NCI-H1436 (cell line): ENCODE measurements at regions not wholly inside any gene's neighbourhood (a gene's known extent, or its start where the extent isn't known, plus 50 kb on each side); places are given as distances from the start of the nearest gene placed in this dataset.

Experiments used
- DNase-seq: peaks from one replicate; lab custom pipeline; 2025; lab: John Stamatoyannopoulos, UW

DNA sequence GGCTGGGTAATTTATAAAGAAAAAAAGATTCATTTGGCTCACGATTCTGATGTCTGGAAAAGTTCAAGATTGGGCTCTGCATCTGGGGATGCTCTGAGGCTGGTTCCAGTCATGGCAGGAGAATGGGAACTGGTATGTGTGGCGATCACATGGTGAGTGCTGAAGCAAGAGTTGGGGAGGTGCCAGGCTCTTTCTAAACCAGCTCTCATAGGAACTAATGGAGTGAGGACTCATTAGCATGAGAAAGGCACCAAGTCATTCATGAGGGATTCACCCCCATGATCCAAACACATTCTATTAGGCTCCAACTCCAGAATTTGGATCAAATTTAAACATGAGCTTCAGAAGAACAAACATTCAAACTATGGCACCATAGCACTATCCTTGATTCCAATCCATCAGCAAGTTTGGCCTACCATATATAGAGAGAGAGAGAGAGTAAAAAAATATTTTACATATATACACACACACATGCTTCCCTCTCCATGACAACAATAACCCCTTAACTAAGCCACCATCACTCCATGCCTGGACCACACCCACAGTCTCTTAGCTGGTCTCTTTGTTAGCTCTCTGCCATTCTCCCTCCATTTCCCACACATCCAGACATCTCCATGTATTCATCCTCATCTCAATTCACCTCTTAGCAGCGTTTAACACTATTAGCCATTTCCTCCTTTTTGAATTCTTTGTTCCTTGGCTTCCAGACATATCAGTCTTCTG, 57.9 kb downstream of the NPY start:
- no peak for DNase-seq

DNA sequence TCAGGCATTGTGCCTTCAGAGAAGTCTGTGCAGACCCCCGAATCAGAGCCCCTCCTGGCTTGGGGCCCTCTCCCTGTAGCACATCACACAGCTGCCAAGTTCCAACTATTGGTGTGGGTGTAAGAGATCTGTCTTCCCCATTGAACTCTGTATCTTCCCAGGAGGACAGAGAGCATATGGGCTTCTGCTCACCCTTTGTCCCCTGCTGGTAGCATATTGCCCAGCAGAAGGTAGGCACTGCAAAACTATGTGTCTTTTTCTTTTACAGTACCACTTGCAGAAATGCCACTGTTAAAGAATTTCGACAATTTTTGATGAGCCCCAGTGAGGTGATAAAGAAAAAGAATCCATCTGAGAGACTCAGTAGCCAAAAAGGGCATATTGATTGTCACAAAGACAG, 59.6 kb downstream of the NPY start:
- DNase-seq = no peak

DNA sequence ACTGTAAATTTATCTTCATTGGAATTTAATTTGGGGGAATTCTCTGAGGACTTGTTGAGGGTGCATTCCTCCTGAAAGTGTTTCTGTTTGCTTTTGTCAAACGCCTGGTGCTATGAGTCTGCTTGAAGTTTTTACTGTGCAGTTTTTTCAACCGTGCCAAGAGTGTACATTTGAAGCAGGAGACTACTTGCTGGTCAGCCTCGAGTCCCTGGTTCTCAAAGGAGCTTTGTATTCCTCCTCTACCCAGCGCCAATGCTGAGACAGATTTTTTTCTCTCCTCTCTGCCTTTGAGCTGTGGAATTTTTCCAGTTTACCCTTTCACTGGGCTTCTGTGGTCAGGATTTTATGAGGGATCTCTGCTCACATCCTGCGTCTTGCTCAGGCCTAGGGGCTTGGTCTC, 62.1 kb downstream of the NPY start:
- no peak for DNase-seq

- DNase-seq = no peak
Observed at GRCh38 chr7:24346716-24347115, 62.7 kb downstream of the NPY start.

GRCh38 chr7:24349339-24349738, 65.3 kb downstream of the NPY start:
- DNase-seq = no peak

DNA sequence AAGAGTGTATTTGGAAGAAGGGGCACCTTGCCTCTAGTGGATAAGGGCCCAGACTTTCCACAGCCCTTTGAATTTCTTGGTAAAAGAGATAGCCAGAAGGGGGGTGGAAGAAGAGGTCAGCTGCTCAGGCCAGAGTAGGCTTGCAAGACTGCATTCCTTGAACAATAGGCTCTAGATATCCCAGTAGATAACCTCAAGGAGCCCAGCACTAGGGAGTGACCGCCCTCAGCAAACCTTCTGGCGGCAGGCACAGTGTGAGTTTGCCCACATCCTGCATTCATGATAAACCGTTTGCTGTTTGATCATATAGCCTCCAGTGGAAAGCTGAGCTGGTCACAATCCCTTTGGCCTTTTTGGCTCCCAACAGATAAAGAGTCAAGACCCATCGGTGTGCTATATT, 70.5 kb downstream of the NPY start:
- DNase-seq = no peak

DNA sequence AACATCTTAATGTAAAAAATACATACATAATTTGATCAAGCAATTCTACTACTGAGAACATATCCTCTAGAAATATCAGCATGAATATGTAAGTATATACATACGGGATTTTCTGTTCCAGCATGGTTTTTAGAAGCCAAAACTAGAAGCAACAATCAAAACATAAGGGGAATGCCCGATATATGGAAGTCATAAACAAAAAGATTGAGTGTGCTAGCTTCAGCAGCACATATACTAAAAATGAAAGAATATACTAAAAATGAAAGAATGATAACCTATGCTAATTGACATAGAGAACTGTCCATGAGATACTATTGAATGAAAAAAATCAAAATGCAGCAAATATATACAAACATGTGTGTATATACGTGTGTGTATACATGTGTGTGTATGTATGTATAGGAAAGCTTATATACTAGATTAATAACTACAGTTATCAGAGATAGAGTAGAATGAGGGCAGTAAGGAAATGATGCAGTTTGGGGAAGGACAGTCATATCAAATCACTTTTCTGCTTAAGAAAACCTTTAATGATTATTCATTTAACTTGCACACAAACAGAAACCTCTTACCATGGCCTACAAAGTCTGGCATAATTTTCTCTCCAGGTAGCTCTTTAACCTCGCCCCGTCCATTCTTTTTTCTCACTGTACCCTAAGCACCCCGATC, 72.9 kb downstream of the NPY start:
- DNase-seq = no peak

- DNase-seq = no peak
Observed at GRCh38 chr7:24361001-24361400, 77.0 kb downstream of the NPY start.

DNA sequence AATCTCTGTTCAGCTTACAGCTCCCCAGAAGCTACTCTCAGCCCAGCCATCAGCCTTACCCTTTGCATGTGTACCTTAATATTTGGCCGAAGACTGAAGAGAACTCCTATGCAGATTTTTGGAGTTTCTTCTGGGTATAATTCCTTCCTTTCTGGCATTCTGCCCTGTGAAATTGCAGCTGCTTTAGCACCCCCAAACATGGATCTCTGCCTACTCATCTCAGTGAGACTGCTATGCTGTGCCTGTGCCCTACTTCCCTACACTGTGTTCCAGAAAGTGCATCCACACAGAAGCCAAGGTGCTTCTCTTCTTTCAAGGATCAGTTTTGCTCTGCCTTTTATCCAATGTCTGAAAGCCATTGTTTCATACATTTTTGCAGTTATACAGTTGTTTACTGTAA, 81.6 kb downstream of the NPY start:
- no peak for DNase-seq

GRCh38 chr7:24366876-24367275, 82.9 kb downstream of the NPY start:
- DNase-seq = no peak

DNA sequence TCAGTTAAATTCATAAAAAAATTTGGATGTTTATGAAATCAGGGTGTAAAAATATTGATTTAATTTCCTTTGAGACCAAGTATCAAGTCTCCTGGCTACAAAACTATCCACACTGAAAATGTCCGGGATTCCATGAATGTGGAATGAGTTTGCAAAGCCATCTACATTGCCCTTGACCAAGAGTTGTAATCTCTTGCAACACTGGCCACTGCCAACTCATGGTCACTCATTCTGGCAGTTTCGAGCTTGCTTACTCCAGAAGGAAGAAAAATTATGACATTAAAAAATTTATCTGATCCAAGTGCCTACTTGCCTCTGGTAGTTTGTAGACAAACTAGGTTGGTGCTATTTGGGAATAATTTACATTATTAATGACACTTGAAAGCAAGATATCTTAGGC, 84.2 kb downstream of the NPY start:
- DNase-seq = no peak

GRCh38 chr7:24370541-24370940, 86.6 kb downstream of the NPY start:
- DNase-seq = no peak

DNA sequence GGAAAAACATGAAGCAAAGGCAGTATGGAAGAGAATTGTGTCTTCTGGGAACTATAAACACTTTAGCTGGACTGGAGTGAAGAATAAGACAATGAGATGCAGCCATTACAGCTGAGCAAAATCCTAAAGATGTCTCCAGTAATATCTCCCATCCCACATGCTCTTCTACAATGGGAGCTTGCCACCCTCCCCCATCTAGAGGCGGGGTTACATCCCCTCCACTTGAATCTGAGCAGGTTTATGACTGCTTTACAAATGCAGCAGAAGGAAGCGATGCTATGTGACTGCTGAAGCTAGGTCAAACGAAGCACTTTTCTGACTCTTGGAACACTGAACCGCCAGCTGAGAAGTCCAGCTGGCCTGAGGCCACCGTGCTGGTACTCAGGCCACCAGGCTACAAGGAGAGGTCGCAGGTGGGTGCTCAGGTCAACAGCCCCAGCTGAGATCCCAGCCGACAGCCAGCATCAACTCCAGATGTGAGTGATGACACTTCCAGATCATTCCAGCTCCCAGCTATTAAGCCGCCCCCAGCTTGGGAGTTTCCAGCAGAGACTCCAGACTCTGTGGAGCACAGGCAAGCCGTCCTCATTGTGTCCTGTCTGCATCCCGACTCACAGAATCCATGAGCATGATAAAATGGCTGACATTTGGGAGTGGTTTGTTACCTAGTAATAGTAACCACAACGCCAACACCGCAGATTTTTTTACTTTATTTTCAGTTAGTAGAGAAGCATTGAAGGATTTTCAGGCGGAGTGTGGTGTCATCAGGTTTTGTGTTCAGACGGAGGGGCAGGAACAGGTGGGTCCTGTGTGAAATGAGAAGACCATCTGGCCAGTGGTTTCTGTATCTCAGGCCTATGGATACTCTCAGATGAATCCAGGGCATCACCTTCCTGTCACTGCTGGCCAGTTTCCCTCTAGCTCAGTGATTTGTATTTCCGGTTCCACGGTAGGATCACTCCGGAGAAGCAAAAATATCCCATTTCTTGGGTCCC, 89.3 kb downstream of the NPY start:
- DNase-seq = no peak

GRCh38 chr7:24378871-24379616, 95.1 kb downstream of the NPY start:
- DNase-seq = no peak

DNA sequence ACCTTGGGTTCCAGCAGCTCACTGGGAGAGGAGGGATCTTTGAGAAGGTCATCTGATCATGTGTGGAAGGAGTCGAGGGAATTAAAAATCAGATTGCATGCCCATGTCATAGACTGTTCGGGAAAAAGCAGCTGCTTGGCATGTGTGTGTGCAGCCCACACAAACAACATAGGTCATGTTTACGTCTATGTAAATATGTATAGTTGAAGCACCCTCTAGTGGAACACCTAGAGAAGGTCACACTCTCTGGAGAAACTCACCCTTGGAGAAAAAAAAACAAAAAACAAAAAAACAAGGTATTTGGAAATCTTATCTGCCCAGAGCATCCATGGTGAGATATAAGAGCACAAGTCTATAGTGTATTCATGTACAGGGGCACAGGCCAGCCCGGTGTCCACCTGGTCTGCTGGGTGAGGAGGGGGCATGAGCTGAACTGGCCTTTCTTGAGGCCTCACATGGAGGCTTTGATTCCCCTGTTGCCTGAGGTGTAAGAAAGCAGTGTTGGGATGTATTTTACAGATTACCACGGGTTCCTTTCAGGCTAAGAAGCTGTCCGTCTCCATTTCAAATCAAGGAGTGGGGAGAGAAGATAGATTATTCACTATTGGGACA, 98.0 kb downstream of the NPY start:
- DNase-seq = peak; percentile 48

DNA sequence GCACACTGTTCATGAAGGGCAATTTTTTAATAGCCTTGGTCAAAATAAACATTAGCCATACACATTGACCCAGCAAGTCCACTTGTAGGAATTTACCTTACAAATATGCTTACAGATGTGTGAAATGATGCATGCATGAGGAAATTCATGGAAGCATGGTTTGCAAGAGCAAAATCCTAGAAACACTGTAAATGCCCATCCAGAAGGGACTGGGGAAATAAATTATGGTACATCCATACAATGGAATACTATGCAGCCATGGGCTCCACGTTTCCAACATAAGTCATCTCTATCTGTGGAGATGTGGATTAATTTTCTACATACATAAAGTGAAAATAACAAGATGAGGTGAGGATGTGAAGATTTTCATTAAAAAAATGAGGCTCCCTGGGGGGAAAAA, 99.1 kb downstream of the NPY start:
- DNase-seq = no peak

GRCh38 chr7:24384362-24385030, 100.5 kb downstream of the NPY start:
- DNase-seq = no peak

- DNase-seq = no peak
Observed at GRCh38 chr7:24388212-24388611, 104.2 kb downstream of the NPY start.

DNA sequence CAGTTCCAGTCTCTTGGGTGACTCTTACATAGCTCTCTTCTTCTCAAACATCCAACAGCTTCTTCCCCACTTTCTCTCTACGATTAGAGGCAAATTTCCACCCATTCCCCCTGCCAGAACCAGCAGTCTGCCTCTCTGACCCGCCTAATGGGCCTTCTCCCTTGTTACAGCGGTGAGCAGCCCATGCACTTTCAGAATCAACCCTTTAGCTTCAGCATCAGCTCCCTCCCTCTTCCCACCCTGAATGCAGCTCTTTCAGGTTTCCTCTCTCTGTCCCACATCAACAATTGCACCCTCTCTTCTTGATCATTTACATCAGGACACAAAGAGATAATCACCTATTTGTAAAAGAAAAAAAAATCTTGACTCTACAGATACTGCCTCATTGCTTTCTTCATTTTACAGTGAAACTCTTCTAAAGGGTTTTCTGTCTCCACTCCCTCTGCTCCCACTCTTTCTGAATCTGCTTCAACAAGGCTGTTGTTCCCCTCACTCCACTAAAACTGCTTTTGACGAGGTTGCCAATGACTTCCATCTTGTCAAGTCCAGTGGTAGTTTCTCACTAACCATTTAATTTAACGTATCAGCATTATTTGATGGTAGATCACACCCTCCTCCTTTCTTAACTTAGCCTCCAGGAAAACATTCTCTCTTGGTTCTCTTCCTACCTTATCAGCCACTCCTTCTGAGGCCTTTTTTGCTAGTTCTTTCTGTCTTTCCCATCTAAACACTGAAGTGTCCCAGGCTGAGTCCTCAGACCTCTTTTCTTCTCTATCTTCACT, 106.6 kb downstream of the NPY start:
- no peak for DNase-seq

GRCh38 chr7:24392774-24393173, 108.8 kb downstream of the NPY start:
- DNase-seq = no peak
